Transverse colon (tissue), 4 donors: ENCODE measurements at regions not wholly inside any gene's neighbourhood (a gene's known extent, or its start where the extent isn't known, plus 50 kb on each side); places are given as distances from the start of the nearest gene placed in this dataset.

Source experiments
- DNase-seq: peaks from one replicate; pipeline ENCODE4 v3.0.0-alpha.2; 2019
- H3K27ac ChIP-seq, 4 donors: fragments of 200-600 bp; sonication (generic); 2 replicates each; pipeline ENCODE4 v1.5.1; 2016 to 2018; ENCODE audit warnings: inconsistent platforms in 4 of 4
- H3K27me3 ChIP-seq: fragments of 200-600 bp; sonication (generic); 2 replicates; pipeline ENCODE4 v1.5.1; 2017; ENCODE audit warnings: inconsistent platforms
- H3K36me3 ChIP-seq, 4 donors: fragments of 200-600 bp; sonication (generic); 2 replicates each; pipeline ENCODE4 v1.5.1; 2017 to 2019; ENCODE audit warnings: inconsistent platforms in 4 of 4
- H3K4me1 ChIP-seq, 4 donors: fragments of 200-600 bp; sonication (generic); 2 replicates each; pipeline ENCODE4 v1.5.1; 2017 to 2020; ENCODE audit warnings: inconsistent platforms in 4 of 4
- H3K4me3 ChIP-seq, 4 donors: fragments of 200-600 bp; sonication (generic); 1 replicate in 1 of 4; 2 replicates in 3 of 4; pipeline versions ENCODE4 v1.5.1 to v1.6.1; 2017 to 2019; ENCODE audit warnings: inconsistent platforms in 4 of 4
- H3K9me3 ChIP-seq, 2 donors: fragments of 200-600 bp; sonication (generic); 2 replicates each; pipeline ENCODE4 v1.5.1; 2017 to 2019; ENCODE audit warnings: inconsistent platforms in 2 of 2
- CTCF ChIP-seq, 5 experiments: fragments of 200-600 bp in 3 of 5; fragments of 450-650 bp in 2 of 5; sonication (generic) in 3 of 5; IDR thresholded peaks; 1 replicate in 2 of 5; 2 replicates in 3 of 5; pipeline ENCODE4 v1.5.1; 2016 to 2017; ENCODE audit warnings: antibody characterized with exemption in 5 of 5, inconsistent platforms in 3 of 5, mild to moderate bottlenecking in 2 of 5, moderate library complexity in 1 of 5
- EP300 ChIP-seq: sonication (generic); formaldehyde crosslinking; IDR thresholded peaks from one replicate; pipeline ENCODE4 v1.6.1; 2017; ENCODE audit warnings: antibody characterized with exemption, low read depth
- POLR2A ChIP-seq: fragments of 450-650 bp; IDR thresholded peaks from one replicate; pipeline ENCODE4 v1.6.1; 2016; ENCODE audit warnings: antibody characterized with exemption, mild to moderate bottlenecking, moderate library complexity
- POLR2AphosphoS5 ChIP-seq, 3 donors: sonication (generic); formaldehyde crosslinking; IDR thresholded peaks; one replicate each; pipeline ENCODE4 v1.6.1; 2016; ENCODE audit warnings: antibody characterized with exemption in 3 of 3
- WGBS, 2 donors: methylation state at CpG; one replicate each; pipeline ENCODE4 v1.1.5; 2018; ENCODE audit warnings: low coverage in 1 of 2; 5-methylcytosine and 5-hydroxymethylcytosine counted together
- in situ Hi-C, 4 donors: fragments of 200-750 bp; cut with MboI; loops; one replicate each; pipeline versions ENCODE4 v1.15.0 to v1.15.1; 2017; ENCODE audit warnings: low sequenced_read_pairs in 3 of 4, low pct_ligation_motif_present in 1 of 4, low pct_unique_long_range_greater_than_20kb in 1 of 4
- intact Hi-C: fragments of 100-400 bp; cut with DNase I; formaldehyde crosslinking; loops from one replicate; pipeline ENCODE4 v1.15.1; 2023; ENCODE audit warnings: low total_unique reads

- no peaks in the 10 kb centered on the region for H3K27me3 ChIP-seq
Measured at GRCh38 chr13:111595791-111596190, 275.3 kb downstream of the TEX29 start.

GRCh38 chr13:111597191-111597611 lies 276.8 kb downstream of the TEX29 start:
- H3K36me3 ChIP-seq, result no peaks in the 10 kb centered on the region
- no peak overlapping the region for H3K4me3 ChIP-seq
- no peak overlapping the region for H3K27ac ChIP-seq
- 20 to 85% methylated on average over 1 to 10 of the region's 10 CpGs for WGBS, 2 donors
- no peaks in the 10 kb centered on the region for H3K27me3 ChIP-seq
- no peaks in the 10 kb centered on the region for H3K9me3 ChIP-seq
- no peaks in the 10 kb centered on the region for H3K4me1 ChIP-seq
- DNase-seq, result no peak
- no peak for TF ChIP-seq POLR2A
- no peak for TF ChIP-seq EP300
- no peak for TF ChIP-seq POLR2AphosphoS5 (IDR thresholded peaks at IDR 0.05)
- no peak for TF ChIP-seq CTCF (IDR thresholded peaks at IDR 0.05)
- intact Hi-C loops (no loop called here), in situ Hi-C loops (no loop called here)

More at GRCh38 chr13:111595791-111596190, 275.3 kb downstream of the TEX29 start:
- WGBS, 2 donors, result 88 to 89% methylated on average over 5 to 11 of the region's 11 CpGs
- Histone ChIP-seq H3K4me1 (no peaks in the 10 kb centered on the region), H3K36me3 (no peaks in the 10 kb centered on the region), H3K27ac (no peak overlapping the region), H3K9me3 (no peaks in the 10 kb centered on the region), H3K4me3 (no peak overlapping the region)
- DNase-seq, result no peak
- TF ChIP-seq POLR2A, result no peak
- TF ChIP-seq POLR2AphosphoS5 (IDR thresholded peaks at IDR 0.05), result no peak
- no peak for TF ChIP-seq CTCF (IDR thresholded peaks at IDR 0.05)
- TF ChIP-seq EP300, result no peak
- in situ Hi-C loops (no loop called here), intact Hi-C loops (no loop called here)

GRCh38 chr13:111597618-111598017 lies 277.2 kb downstream of the TEX29 start:
- 89% methylated on average over 12 of the region's 12 CpGs; no CpG with 5 or more reads in 1 of the 2 donors for WGBS, 2 donors
- no peak overlapping the region for H3K4me3 ChIP-seq
- H3K36me3 ChIP-seq, result no peaks in the 10 kb centered on the region
- no peaks in the 10 kb centered on the region for H3K27me3 ChIP-seq
- no peak for TF ChIP-seq POLR2AphosphoS5 (IDR thresholded peaks at IDR 0.05)
- no peak for TF ChIP-seq POLR2A
- TF ChIP-seq CTCF (IDR thresholded peaks at IDR 0.05), result no peak
- DNase-seq, result no peak
- intact Hi-C loops, result no loop called here
- H3K27ac ChIP-seq, result no peak overlapping the region
- in situ Hi-C loops, result no loop called here
- no peaks in the 10 kb centered on the region for H3K4me1 ChIP-seq
- no peaks in the 10 kb centered on the region for H3K9me3 ChIP-seq

- WGBS, 2 donors, result 40 to 65% methylated on average over 1 to 7 of the region's 7 CpGs
- no peaks in the 10 kb centered on the region for H3K9me3 ChIP-seq
- H3K36me3 ChIP-seq, result no peaks in the 10 kb centered on the region
- no peaks in the 10 kb centered on the region for H3K27me3 ChIP-seq
- in situ Hi-C loops, result no loop called here
- no peak for DNase-seq
- no peaks in the 10 kb centered on the region for H3K4me1 ChIP-seq
- no peak overlapping the region for H3K27ac ChIP-seq
- no peak for TF ChIP-seq POLR2AphosphoS5 (IDR thresholded peaks at IDR 0.05)
- no peak for TF ChIP-seq EP300
- no peak for TF ChIP-seq POLR2A
- TF ChIP-seq CTCF (IDR thresholded peaks at IDR 0.05), result no peak
- intact Hi-C loops, result no loop called here
- no peak overlapping the region for H3K4me3 ChIP-seq
Measured at GRCh38 chr13:111598747-111599146, 278.3 kb downstream of the TEX29 start.
